ENCODE measurements at regions not wholly inside any gene's neighbourhood (a gene's known extent, or its start where the extent isn't known, plus 50 kb on each side); places are given as distances from the start of the nearest gene placed in this dataset.
"Not testable (repeated sequence)": the region's sequence is repeated elsewhere in the genome, so short reads cannot be mapped to it uniquely, and the experiment has no call there.

DNA sequence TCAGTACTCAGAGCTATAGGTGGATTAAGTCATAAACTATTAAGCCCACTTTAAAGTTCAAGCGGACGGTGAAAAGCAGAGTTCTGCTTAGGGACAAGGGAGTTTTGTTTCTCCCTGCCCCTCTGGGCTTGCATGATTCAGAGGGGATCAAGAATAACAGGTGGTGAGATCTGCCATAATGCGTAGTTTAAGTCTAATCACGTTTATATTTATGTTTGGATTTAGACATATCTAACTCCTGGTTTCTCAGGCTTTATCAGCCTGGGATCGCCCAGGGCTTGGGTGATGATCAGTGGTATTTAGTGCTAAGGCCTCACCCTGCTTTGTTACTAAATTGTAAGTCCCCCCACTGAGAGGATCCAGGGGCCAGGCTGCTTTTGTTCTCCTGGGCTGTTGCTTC lies 335.4 kb upstream of the NRP1 start:
- intact Hi-C loops (cut with DNase I), result no loop called here
- ATAC-seq (ENCODE audit: poor library complexity) (no peak), DNase-seq (no peak)

DNA sequence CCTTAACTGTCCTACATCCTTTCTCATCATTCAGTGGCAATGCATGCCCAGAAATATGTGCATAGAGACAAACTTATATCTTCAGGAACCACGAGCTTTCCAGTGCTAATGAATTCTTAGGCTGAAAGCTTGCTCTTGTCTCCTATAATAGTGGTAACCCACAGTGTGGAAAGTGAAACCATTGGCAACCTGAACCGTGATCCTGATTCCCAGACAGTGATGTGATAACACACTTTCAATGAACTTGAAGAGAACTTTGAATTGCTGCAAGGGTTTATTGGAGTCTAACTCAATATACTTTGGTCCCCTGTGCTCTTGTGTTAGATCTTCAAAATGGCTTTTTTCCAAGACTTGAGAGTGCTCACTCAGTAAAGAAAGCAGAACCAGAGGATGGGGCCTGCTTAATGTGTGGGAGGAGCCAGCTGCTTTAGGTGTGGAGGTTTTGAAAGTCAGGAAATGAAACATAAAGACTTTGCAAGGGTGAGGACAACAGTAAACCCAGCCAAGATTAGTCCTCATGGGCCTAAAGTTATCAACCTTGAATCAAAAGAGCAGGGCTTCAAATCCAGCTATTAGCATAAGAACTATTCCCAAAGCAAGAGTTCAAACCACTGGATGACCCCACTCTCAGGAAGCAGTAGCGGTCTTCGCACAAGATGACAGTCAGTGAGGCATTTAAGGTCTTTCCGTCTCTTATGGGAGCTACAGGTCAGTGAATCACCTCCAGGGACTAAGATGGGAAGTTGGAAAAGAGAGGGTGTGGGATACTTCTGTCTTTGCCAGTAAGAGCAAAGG lies 332.4 kb upstream of the NRP1 start:
- intact Hi-C loops (cut with DNase I), result no loop called here
- DNase-seq (no peak), ATAC-seq (ENCODE audit: poor library complexity) (no peak)

- intact Hi-C loops (cut with DNase I), result no loop called here
- no peak for ATAC-seq (ENCODE audit: poor library complexity)
Measured at GRCh38 chr10:33665501-33665900, 331.0 kb upstream of the NRP1 start.

DNA sequence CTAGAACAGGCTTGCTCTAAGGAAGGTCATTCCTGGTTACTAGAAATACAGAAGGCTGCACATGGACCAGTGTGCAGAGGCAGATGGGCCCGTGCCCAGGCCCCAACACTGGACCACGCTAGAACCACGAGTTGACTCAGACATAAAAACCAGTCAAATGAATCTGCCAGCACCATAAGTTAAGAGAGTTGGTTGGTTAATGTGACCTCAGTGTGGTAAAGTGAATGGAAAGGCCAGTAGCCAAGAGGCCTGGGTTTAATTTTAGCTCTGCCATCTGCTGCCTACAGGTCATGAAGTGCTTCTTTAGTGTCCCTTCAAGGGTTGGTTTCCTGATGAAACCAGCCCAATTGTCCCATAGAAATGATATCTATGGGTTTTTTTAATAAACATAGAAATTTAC lies 329.6 kb upstream of the NRP1 start:
- ATAC-seq (ENCODE audit: poor library complexity), result peak; percentile 73
- intact Hi-C loops (cut with DNase I), result no loop called here
- DNase-seq, result no peak

More at GRCh38 chr10:33665501-33665900, 331.0 kb upstream of the NRP1 start:
- DNase-seq, result no peak

GRCh38 chr10:33661580-33662336 lies 327.3 kb upstream of the NRP1 start:
- peak; percentile 73 for ATAC-seq (ENCODE audit: poor library complexity)
- intact Hi-C loops (cut with DNase I), result no loop called here
- DNase-seq, result peak; percentile 84

DNA sequence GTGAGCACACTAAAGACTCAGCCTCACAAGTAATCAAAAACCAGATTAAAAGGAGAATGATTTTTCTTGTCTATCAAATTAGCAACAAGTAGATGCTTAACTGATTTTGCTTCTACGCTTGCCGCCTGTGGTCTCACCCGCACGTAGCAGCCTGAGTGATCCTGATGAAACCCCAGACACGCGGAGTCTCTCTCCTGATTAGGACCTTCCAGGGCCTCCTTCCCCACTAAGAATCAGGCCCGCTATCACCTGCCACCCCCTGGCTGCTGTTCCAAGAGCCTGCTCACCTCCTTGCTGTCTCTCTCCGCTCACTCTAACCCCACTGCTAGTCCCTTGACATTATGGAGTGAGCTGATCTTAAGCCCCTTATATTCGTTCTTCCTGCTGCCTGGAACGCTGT lies 325.9 kb upstream of the NRP1 start:
- ATAC-seq (ENCODE audit: poor library complexity), result no peak
- DNase-seq, result no peak
- intact Hi-C loops (cut with DNase I), result no loop called here

DNA sequence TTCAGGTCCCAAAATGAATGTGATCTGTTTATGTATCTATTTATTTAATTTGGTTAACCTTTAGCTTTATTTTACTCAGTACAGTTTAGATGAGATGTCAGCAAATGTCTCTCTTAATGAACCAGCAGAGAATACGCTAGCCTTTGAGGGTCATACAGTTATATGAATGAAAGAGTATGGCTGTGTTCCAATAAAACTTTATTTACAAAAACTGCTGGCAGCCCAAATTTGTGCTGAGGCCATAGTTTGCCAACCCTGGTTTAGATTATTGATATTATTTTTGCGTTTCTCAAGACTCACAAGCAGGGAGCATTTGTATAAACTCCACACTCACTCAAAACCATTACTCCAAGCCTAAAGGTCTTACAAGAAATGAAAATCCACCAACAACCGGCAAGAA lies 323.4 kb upstream of the NRP1 start:
- intact Hi-C loops (cut with DNase I), result no loop called here
- ATAC-seq (ENCODE audit: poor library complexity), result no peak

DNA sequence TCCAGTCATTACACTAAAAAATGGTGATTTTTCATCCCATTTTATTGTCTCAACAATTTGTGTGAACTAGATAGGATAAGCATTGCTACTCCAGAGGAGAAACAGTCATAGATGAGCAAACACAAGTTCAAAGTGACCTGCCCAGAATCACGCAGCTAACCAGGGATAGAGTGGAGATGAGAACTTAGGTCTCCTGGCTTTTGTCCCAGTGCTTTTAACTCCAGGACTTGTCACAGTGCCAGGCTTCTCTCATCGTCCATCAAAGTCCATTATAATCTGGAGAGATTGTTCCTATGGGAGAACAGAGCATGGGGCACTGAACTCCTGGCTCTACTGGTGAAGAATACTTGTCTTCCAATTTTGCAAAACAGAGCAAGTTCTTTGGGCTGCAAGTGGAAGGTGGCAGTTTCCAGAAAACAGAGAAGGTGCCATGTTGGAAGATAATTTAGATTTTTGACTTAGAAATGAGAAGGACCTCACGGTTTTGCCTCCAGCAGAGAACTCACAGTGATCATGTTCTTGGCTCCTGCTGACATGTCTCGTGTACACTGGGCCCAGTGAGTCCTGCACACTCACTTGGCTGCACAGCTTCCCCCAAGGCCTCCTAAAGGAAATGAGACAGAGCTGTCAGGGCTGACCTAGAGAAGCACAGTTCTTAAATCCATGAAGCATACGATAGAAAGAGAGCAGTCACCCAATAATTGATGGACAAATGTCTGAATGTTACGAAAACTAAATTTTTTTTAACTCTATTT lies 322.9 kb upstream of the NRP1 start:
- DNase-seq (no peak), ATAC-seq (ENCODE audit: poor library complexity) (peak; percentile 68)
- intact Hi-C loops (cut with DNase I), result no loop called here

More for the DNA sequence above, 323.4 kb upstream of the NRP1 start:
- DNase-seq, result no peak

- no peak for ATAC-seq (ENCODE audit: poor library complexity)
- intact Hi-C loops (cut with DNase I), result no loop called here
- no peak for DNase-seq
Measured at GRCh38 chr10:33655921-33656320, 321.5 kb upstream of the NRP1 start.

DNA sequence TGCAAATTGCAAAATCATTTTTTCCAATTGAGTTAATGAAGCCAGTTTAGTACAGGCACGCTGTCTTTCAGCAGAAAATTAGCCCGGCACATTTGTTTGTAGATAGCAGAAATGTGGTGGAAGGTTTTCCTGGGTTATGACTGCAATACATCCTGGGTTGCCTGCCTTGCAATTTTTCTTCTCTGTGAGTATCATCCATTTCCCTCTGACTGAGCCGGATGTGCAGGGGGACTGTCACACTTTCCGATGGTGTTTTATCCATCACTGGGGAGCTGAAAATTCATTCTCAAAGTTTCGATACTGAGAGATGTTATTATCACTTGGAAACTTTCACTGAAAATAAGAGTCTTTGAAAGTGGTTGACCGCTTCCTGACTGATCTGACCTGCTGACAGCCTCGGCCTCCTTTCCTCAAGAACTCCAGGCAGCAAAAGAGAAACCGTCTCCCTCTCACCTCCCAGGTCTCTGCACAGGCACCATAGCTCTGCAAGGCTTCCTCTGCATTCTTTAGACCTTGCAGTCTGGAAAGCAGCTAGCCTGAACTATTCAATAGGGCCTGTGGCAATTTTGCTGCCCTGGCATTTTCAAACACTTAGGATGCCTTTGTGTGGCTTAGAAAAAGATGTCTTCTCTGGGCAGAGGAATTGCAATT lies 320.8 kb upstream of the NRP1 start:
- intact Hi-C loops (cut with DNase I), result no loop called here
- no peak for ATAC-seq (ENCODE audit: poor library complexity)
- DNase-seq, result no peak

DNA sequence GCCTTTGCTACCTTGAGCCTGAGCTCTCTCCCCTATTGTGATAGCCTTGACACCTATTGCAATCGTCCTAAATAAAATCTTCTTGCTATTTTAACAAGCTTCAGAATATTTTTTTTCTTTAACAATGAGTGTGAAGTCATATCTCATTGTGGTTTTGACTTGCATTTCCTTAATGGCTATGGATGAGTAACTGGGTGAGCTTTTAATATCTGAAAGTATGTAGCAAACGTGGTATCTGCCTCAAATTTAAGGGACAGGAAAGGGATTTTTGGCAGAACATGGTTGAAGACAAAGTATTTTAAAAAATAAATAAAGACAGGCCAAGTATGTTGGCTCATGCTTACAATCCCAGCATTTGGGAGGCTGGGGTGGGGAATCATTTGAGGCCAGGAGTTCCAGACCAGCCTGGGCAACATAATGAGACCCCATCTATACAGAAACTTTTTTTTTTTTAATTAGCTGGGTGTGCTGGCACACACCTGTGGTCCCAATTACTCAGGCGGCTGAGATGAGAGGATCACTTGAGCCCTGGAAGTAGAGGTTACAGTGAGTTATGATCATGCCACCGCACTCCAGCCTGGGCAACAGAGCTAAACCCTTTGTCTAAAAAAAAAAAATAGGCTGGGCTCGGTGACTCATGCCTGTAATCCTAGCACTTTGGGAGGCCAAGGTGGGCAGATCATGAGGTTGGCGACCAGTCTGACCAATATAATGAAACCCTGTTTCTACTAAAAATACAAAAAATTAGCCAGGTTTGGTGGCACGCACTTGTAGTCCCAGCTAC lies 319.3 kb upstream of the NRP1 start:
- no peak for DNase-seq
- intact Hi-C loops (cut with DNase I), result no loop called here
- ATAC-seq (ENCODE audit: poor library complexity), result no peak

DNA sequence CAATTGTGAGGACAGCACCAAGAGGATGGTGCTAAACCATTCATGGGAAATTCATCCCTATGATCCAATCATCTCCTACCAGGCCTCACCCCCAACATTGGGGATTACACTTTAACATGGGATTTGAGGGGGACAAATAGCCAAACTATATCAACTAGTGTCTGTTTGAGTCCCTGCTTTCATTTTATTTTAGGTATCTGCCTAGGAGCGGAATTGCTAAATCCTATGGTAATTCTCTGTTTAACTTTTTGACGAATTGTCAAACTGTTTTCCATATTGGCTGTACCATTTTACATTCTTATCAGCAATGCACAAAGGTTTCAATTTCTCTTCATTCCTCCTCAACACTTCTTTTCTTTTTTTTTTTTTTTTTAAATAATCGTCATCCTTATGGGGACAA lies 318.4 kb upstream of the NRP1 start:
- ATAC-seq (ENCODE audit: poor library complexity) (no peak), DNase-seq (no peak)
- intact Hi-C loops (cut with DNase I), result no loop called here

DNA sequence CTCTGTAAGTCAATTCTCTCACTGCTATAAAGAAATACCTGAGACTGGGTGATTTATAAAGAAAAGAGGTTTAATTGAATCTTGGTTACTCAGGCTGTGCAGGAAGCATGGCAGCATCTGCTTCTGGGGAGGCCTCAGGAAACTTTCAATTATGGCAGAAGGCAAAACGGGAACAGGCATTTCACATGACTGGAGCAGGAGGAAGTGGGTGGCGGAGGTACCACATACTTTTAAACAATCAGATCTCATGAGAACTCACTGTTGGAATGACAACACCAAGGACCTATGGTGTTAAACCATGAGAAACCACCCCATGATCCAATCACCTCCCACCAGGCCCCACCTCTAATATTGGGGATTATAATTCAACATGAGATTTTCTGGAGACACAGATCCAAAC lies 315.7 kb upstream of the NRP1 start:
- DNase-seq; ATAC-seq (ENCODE audit: poor library complexity); intact Hi-C loops (cut with DNase I): not testable (repeated sequence)

DNA sequence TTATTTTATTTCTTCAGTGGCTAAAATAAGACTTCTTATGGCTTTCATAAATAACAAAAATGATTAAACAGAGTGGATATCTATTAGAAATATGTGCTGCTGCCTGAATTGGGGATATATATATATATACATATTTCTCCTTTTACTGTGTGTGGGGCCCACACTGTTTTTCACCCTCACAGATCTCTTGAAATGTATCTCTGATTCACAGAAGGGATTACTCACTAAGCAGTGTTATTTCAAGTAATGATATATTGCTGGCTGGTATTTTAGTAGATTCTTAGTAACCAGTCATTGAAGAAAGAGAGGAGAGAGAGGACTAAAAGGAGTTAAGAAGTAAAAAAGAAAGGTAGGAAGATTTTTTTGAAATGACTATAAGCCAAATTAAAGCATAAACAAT lies 308.6 kb upstream of the NRP1 start:
- intact Hi-C loops (cut with DNase I), result no loop called here
- DNase-seq (no peak), ATAC-seq (ENCODE audit: poor library complexity) (no peak)

DNA sequence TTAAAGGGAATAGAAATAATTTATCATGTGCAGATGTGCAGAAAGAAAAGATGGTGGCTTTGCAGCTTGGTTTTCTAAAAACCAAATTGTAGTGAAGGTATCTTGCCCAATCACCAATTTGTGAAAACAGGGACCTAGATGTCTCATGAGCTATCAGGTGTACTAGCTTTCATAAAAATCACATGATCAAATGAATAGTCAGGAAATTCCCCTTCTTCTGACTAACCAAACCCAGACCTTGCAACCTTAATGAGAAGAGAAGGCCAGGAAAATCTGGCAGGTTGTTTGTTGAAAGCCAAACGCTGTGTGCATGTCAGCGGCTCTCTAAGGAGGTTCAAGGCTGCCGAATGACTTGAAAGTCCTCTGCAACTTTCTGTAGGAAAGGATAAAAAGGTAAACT lies 304.4 kb upstream of the NRP1 start:
- ATAC-seq (ENCODE audit: poor library complexity), result no peak
- intact Hi-C loops (cut with DNase I), result no loop called here
- no peak for DNase-seq

DNA sequence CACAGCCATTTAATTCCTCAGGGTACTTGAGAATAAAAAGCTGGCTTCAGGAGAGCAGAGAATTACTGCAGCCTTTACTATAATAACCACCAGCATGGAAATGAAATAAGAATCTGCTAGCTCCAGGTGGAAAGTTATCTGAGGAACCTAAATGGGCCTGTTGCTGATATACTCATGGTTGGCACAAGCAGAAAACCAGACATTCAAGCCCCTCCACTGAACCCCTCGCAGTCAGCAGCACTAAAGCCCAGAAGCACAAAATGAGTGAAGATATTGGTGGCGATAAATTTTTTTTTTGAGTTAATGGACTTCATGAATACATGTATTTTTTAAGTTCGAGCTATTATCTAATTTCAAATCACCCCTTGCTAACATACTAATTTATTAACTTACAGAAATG lies 303.9 kb upstream of the NRP1 start:
- no peak for ATAC-seq (ENCODE audit: poor library complexity)
- intact Hi-C loops (cut with DNase I), result no loop called here
- DNase-seq, result no peak

DNA sequence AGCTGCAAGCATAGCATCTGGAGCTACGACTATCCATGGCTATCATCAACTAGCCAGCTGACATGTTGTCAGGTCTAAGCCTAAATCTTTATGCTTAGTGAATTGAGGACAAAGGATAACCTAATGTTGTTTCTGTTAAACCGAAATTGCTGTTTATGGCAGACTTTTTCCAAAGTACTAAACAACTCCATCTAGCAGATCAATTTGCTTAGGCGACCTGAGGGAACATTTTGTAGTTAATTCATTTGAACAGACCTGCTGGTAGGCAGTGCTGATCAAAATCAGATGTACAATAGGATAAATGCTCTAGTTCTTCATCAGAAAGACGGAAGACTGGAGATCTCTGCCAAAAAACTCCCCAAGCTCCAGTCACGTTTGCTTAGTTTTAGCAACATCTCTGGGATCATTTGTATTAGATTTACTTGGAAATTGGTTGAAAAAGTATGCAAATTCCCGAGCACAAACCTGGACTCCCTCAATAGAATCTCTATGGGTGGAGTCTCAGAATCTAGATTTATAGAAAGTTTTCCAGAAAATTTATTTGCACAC lies 301.6 kb upstream of the NRP1 start:
- intact Hi-C loops (cut with DNase I), result no loop called here
- DNase-seq, result no peak
- no peak for ATAC-seq (ENCODE audit: poor library complexity)

- intact Hi-C loops (cut with DNase I), result no loop called here
- DNase-seq, result no peak
- ATAC-seq (ENCODE audit: poor library complexity), result no peak
Measured at GRCh38 chr10:33632432-33632831, 298.0 kb upstream of the NRP1 start.
